ENCODE measurements at regions not wholly inside any gene's neighbourhood (a gene's known extent, or its start where the extent isn't known, plus 50 kb on each side); places are given as distances from the start of the nearest gene placed in this dataset.

- TF ChIP-seq CTCF (IDR thresholded peaks at IDR 0.05) = no peak
- H3K9me3 Mint-ChIP-seq = peaks cover 20% of the 10 kb centered on the region
- H3K27me3 Mint-ChIP-seq (ENCODE audit: insufficient read depth) = no peaks in the 10 kb centered on the region
- H3K4me3 Mint-ChIP-seq = no peak overlapping the region
- no peaks in the 10 kb centered on the region for H3K4me1 Mint-ChIP-seq (ENCODE audit: low read depth)
- no peak for DNase-seq
- H3K27ac Mint-ChIP-seq = no peak overlapping the region
- H3K36me3 Mint-ChIP-seq (ENCODE audit: low read depth) = no peaks in the 10 kb centered on the region
Measured at GRCh38 chr4:91989914-91990313, 313.9 kb upstream of the GRID2 start.

- no peak for TF ChIP-seq CTCF (IDR thresholded peaks at IDR 0.05)
- Mint-ChIP-seq H3K36me3 (ENCODE audit: low read depth) (no peaks in the 10 kb centered on the region), H3K9me3 (peaks cover 29% of the 10 kb centered on the region)
Measured at GRCh38 chr4:91990726-91991125, 313.0 kb upstream of the GRID2 start.

GRCh38 chr4:91997045-91997444, 306.7 kb upstream of the GRID2 start:
- H3K27ac Mint-ChIP-seq = no peak overlapping the region
- no peaks in the 10 kb centered on the region for H3K4me1 Mint-ChIP-seq (ENCODE audit: low read depth)
- peaks cover 27% of the 10 kb centered on the region for H3K9me3 Mint-ChIP-seq
- H3K4me3 Mint-ChIP-seq = no peak overlapping the region
- H3K27me3 Mint-ChIP-seq (ENCODE audit: insufficient read depth) = no peaks in the 10 kb centered on the region
- DNase-seq = no peak
- TF ChIP-seq CTCF (IDR thresholded peaks at IDR 0.05) = no peak
- no peaks in the 10 kb centered on the region for H3K36me3 Mint-ChIP-seq (ENCODE audit: low read depth)

More at GRCh38 chr4:91990726-91991125, 313.0 kb upstream of the GRID2 start:
- no peak overlapping the region for H3K27ac Mint-ChIP-seq
- no peak for DNase-seq
- no peaks in the 10 kb centered on the region for H3K27me3 Mint-ChIP-seq (ENCODE audit: insufficient read depth)
- H3K4me1 Mint-ChIP-seq (ENCODE audit: low read depth) = no peaks in the 10 kb centered on the region
- no peak overlapping the region for H3K4me3 Mint-ChIP-seq

DNA sequence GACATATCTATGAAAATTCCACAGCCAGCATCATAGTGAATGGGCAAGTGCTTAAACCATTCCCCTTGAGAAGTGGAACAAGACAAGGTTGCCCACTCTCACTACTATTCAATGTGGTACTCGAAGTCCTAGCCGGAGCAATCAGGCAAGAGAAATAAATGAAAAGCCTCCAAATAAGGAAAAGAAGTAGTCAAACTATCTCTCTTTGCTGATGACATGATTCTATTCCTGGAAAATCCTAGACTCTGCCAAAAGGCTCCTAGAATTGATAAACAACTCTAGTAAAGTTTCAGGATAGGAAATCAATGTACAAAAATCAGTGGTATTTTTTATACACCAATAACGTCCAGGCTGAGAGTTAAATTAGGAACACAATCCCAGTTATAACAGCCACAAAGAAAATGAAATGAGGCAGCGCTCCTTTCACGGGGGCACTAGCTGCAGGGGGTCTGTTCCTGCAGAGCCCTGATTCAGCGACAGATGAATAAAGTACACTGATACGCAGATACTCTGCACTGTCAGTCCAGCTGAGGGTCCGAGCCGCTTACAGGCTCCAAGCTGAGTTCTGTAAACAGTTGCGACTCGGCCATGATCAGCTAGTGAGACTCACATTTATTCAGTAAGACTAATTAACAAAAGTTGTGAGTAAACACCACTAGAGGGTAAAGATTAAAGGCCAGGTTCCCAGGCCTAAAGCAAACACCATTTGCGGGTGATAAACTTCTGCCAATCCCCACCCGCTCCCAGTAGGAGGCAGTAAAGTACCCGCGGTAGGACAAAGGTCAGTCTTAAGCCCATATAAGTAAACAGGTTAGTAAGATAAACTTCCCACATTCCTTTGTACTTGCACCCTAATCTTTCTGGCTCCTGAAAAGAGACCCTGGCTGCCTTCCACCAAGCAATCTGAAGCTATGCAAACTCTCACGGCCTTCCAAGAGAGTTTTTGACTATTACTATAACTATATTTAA, 290.6 kb upstream of the GRID2 start:
- Mint-ChIP-seq H3K27me3 (ENCODE audit: insufficient read depth) (no peaks in the 10 kb centered on the region), H3K9me3 (peaks cover 10% of the 10 kb centered on the region; the same call in 1 of the 2 replicates), H3K27ac (no peak overlapping the region), H3K4me3 (no peak overlapping the region), H3K36me3 (ENCODE audit: low read depth) (no peaks in the 10 kb centered on the region), H3K4me1 (ENCODE audit: low read depth) (no peaks in the 10 kb centered on the region)
- DNase-seq = no peak
- no peak for TF ChIP-seq CTCF (IDR thresholded peaks at IDR 0.05)

- Mint-ChIP-seq H3K27ac (no peak overlapping the region), H3K9me3 (peaks cover 10% of the 10 kb centered on the region; the same call in 1 of the 2 replicates), H3K36me3 (ENCODE audit: low read depth) (no peaks in the 10 kb centered on the region), H3K4me3 (no peak overlapping the region), H3K4me1 (ENCODE audit: low read depth) (no peaks in the 10 kb centered on the region), H3K27me3 (ENCODE audit: insufficient read depth) (no peaks in the 10 kb centered on the region)
- no peak for DNase-seq
- no peak for TF ChIP-seq CTCF (IDR thresholded peaks at IDR 0.05)
Measured at GRCh38 chr4:92014067-92014466, 289.7 kb upstream of the GRID2 start.

Data from HFFc6 (cell line).